ENCODE measurements at regions not wholly inside any gene's neighbourhood (a gene's known extent, or its start where the extent isn't known, plus 50 kb on each side); places are given as distances from the start of the nearest gene placed in this dataset.

- TF ChIP-seq SMC3 (conservative IDR thresholded peaks at IDR 0.05; ENCODE audit: poor library complexity) (no peak), CTCF (IDR thresholded peaks at IDR 0.05; ENCODE audit: poor library complexity, severe bottlenecking) (no peak), REST (IDR thresholded peaks at IDR 0.05; ENCODE audit: borderline replicate concordance) (no peak), TAF1 (IDR thresholded peaks at IDR 0.05; ENCODE audit: low read depth) (no peak), POLR2AphosphoS5 (IDR thresholded peaks at IDR 0.05) (no peak), EZH2 (IDR thresholded peaks at IDR 0.05; ENCODE audit: borderline replicate concordance, insufficient read depth, low read length, poor library complexity, severe bottlenecking) (no peak), MXI1 (conservative IDR thresholded peaks at IDR 0.05; ENCODE audit: poor library complexity, severe bottlenecking) (no peak), EP300 (conservative IDR thresholded peaks at IDR 0.05; ENCODE audit: poor library complexity, severe bottlenecking) (no peak)
Observed at GRCh38 chr14:54310151-54310850, 86.5 kb upstream of the CDKN3 start.

Data from neural cell (in vitro differentiated cells).